Liver (tissue), 8 donors: ENCODE measurements at regions not wholly inside any gene's neighbourhood (a gene's known extent, or its start where the extent isn't known, plus 50 kb on each side); places are given as distances from the start of the nearest gene placed in this dataset.

Experiments used
- DNase-seq: peaks from one replicate; pipeline ENCODE4 v3.0.0-alpha.2; 2017; ENCODE audit warnings: low spot score
- H3K27ac ChIP-seq, 2 donors: one replicate each; pipeline ENCODE4 v1.7.0; 2013; ENCODE audit warnings: inconsistent platforms in 2 of 2, low read length in 2 of 2, control low read depth in 1 of 2, low read depth in 1 of 2, mild to moderate bottlenecking in 1 of 2
- H3K27me3 ChIP-seq, 4 donors: one replicate each; pipeline versions ENCODE4 v1.6.1 to v1.7.0; 2013; ENCODE audit warnings: low read length in 3 of 4, inconsistent platforms in 1 of 4, mild to moderate bottlenecking in 1 of 4, moderate library complexity in 1 of 4; ENCODE audit not compliant: control insufficient read depth in 4 of 4, insufficient read depth in 4 of 4
- H3K36me3 ChIP-seq, 4 donors: one replicate each; pipeline versions ENCODE4 v1.6.1 to v1.7.0; 2013; ENCODE audit warnings: low read length in 3 of 4, mild to moderate bottlenecking in 3 of 4, low read depth in 1 of 4, moderate library complexity in 1 of 4; ENCODE audit not compliant: control insufficient read depth in 4 of 4, insufficient read depth in 3 of 4
- H3K4me1 ChIP-seq, 4 donors: one replicate each; pipeline versions ENCODE4 v1.6.1 to v1.7.0; 2013; ENCODE audit warnings: low read length in 3 of 4, mild to moderate bottlenecking in 3 of 4, moderate library complexity in 1 of 4; ENCODE audit not compliant: control insufficient read depth in 4 of 4, insufficient read depth in 4 of 4
- H3K4me3 ChIP-seq, 3 donors: one replicate each; pipeline versions ENCODE4 v1.6.1 to v1.7.0; 2013; ENCODE audit warnings: low read length in 3 of 3, control low read depth in 1 of 3, low read depth in 1 of 3, mild to moderate bottlenecking in 1 of 3
- H3K9ac ChIP-seq, 2 donors: one replicate each; pipeline ENCODE4 v1.7.0; 2013; ENCODE audit warnings: low read length in 2 of 2, mild to moderate bottlenecking in 2 of 2, moderate library complexity in 2 of 2, control low read depth in 1 of 2, low read depth in 1 of 2
- H3K9me3 ChIP-seq, 4 donors: one replicate each; pipeline versions ENCODE4 v1.6.1 to v1.7.0; 2013; ENCODE audit warnings: low read length in 3 of 4; ENCODE audit not compliant: control insufficient read depth in 4 of 4
- CTCF ChIP-seq: fragments of 150-350 bp; IDR thresholded peaks from 2 replicates; pipeline ENCODE4 v1.5.1; 2017; ENCODE audit warnings: improper control_type of control experiment, low read depth, low read length; ENCODE audit not compliant: missing input control
- FOXA2 ChIP-seq: IDR thresholded peaks from 2 replicates; pipeline ENCODE4 v1.6.1; 2016; ENCODE audit warnings: antibody characterized with exemption
- GABPA ChIP-seq, 2 donors: IDR thresholded peaks in 1 of 2; conservative IDR thresholded peaks in 1 of 2; 2 replicates each; pipeline ENCODE4 v1.6.1; 2016; ENCODE audit warnings: antibody characterized with exemption in 2 of 2, mild to moderate bottlenecking in 1 of 2, moderate library complexity in 1 of 2
- NR2F2 ChIP-seq: IDR thresholded peaks from 2 replicates; pipeline ENCODE4 v1.6.1; 2016; ENCODE audit warnings: antibody characterized with exemption
- RAD21 ChIP-seq, 2 donors: IDR thresholded peaks; 2 replicates each; pipeline ENCODE4 v1.6.1; 2016; ENCODE audit warnings: antibody characterized with exemption in 2 of 2, mild to moderate bottlenecking in 2 of 2
- ZBTB33 ChIP-seq: IDR thresholded peaks from 2 replicates; pipeline ENCODE4 v1.6.1; 2016; ENCODE audit warnings: antibody characterized with exemption
- WGBS: extraction: QIAGEN DNeasy Blood & Tissue Kit; methylation state at CpG from one replicate; pipeline ENCODE4 v1.1.7; 2013; 5-methylcytosine and 5-hydroxymethylcytosine counted together
- donor health status: healthy.
- donor health status: healthy.
- donor health status: healthy.
- donor health status: healthy.
- donor health status: healthy.

- no peak for DNase-seq
- H3K27me3 ChIP-seq = no peaks in the 10 kb centered on the region
- no peak overlapping the region for H3K9ac ChIP-seq
- H3K4me1 ChIP-seq = peaks cover 8 to 38% (median 26%) of the 10 kb centered on the region in 4 donors
- no peaks in the 10 kb centered on the region for H3K9me3 ChIP-seq
- TF ChIP-seq ZBTB33 = no peak
- no peak for TF ChIP-seq FOXA2
- TF ChIP-seq GABPA (IDR thresholded peaks at IDR 0.05 in 1 of 2, conservative IDR thresholded peaks at IDR 0.05 in 1 of 2) = no peak
- TF ChIP-seq CTCF = no peak
- no peak overlapping the region for H3K4me3 ChIP-seq
- no peak overlapping the region for H3K27ac ChIP-seq
- H3K36me3 ChIP-seq = no peaks in the 10 kb centered on the region
- WGBS = 73% methylated on average over 3 of the region's 3 CpGs
Measured at GRCh38 chr3:72266016-72266370, 481.0 kb upstream of the PROK2 start.

GRCh38 chr3:72265256-72266015 lies 480.5 kb upstream of the PROK2 start:
- no peaks in the 10 kb centered on the region for H3K27me3 ChIP-seq
- no peaks in the 10 kb centered on the region for H3K9me3 ChIP-seq
- H3K27ac ChIP-seq = no peak overlapping the region
- H3K4me1 ChIP-seq = peaks cover 4 to 33% (median 21%) of the 10 kb centered on the region in 4 donors
- H3K36me3 ChIP-seq = no peaks in the 10 kb centered on the region
- no peak overlapping the region for H3K4me3 ChIP-seq
- 72% methylated on average over 9 of the region's 9 CpGs for WGBS
- TF ChIP-seq RAD21 (IDR thresholded peaks at IDR 0.05) (peak; percentile 80 to 81), NR2F2 (no peak), CTCF (peak; percentile 47), FOXA2 (no peak)
- no peak overlapping the region for H3K9ac ChIP-seq
- DNase-seq = no peak

GRCh38 chr3:72263223-72263990 lies 478.5 kb upstream of the PROK2 start:
- DNase-seq = no peak
- H3K27me3 ChIP-seq = no peaks in the 10 kb centered on the region
- no peak overlapping the region for H3K4me3 ChIP-seq
- H3K27ac ChIP-seq = no peak overlapping the region
- no peak for TF ChIP-seq RAD21 (IDR thresholded peaks at IDR 0.05)
- peaks cover 2 to 13% (median 8%) of the 10 kb centered on the region in 4 donors for H3K4me1 ChIP-seq
- WGBS = 89% methylated on average over 4 of the region's 4 CpGs
- H3K9me3 ChIP-seq = no peaks in the 10 kb centered on the region
- no peaks in the 10 kb centered on the region for H3K36me3 ChIP-seq
- H3K9ac ChIP-seq = no peak overlapping the region
